NCI-H748 treated with DMSO at 0.1 percent for 48 hours (cell line): ENCODE measurements at regions not wholly inside any gene's neighbourhood (a gene's known extent, or its start where the extent isn't known, plus 50 kb on each side); places are given as distances from the start of the nearest gene placed in this dataset.

Experiments used
- DNase-seq: peaks from one replicate; lab custom pipeline; 2025; lab: John Stamatoyannopoulos, UW

- DNase-seq, result no peak
Observed at GRCh38 chr4:44817930-44818329, 91.6 kb upstream of the GNPDA2 start.

- DNase-seq, result no peak
Observed at GRCh38 chr4:44806071-44806470, 79.7 kb upstream of the GNPDA2 start.

- DNase-seq, result no peak
Observed at GRCh38 chr4:44804301-44804700, 77.9 kb upstream of the GNPDA2 start.

GRCh38 chr4:44801384-44801783 is 75.0 kb upstream of the GNPDA2 start:
- DNase-seq, result no peak

GRCh38 chr4:44791831-44792230 is 65.5 kb upstream of the GNPDA2 start:
- DNase-seq, result no peak

GRCh38 chr4:44777115-44777514 is 50.8 kb upstream of the GNPDA2 start:
- DNase-seq, result no peak
